Chondrocyte (in vitro differentiated cells): ENCODE measurements at regions not wholly inside any gene's neighbourhood (a gene's known extent, or its start where the extent isn't known, plus 50 kb on each side); places are given as distances from the start of the nearest gene placed in this dataset.
A peak's percentile ranks its signal among the peaks of the same experiment; 100 is the strongest.
"Not testable (repeated sequence)": the region's sequence is repeated elsewhere in the genome, so short reads cannot be mapped to it uniquely, and the experiment has no call there.

Experiments
- DNase-seq: peaks from one replicate; pipeline ENCODE4 v3.0.0; 2021; ENCODE audit warnings: mixed read lengths, low spot score
- H3K27ac Mint-ChIP-seq: one replicate; pipeline ENCODE4 v1.8.0; 2021; ENCODE audit warnings: mild to moderate bottlenecking, moderate library complexity, mixed read lengths; ENCODE audit not compliant: unreplicated experiment
- H3K27me3 Mint-ChIP-seq: 2 replicates; pipeline ENCODE4 v1.8.0; 2021; ENCODE audit warnings: low read depth, mixed read lengths
- H3K36me3 Mint-ChIP-seq: 2 replicates; pipeline ENCODE4 v1.8.0; 2021; ENCODE audit warnings: low read depth, mixed read lengths
- H3K4me1 Mint-ChIP-seq: 2 replicates; pipeline ENCODE4 v1.8.0; 2021; ENCODE audit warnings: low read depth, mild to moderate bottlenecking, mixed read lengths
- H3K4me3 Mint-ChIP-seq: one replicate; pipeline ENCODE4 v1.8.0; 2021; ENCODE audit warnings: mild to moderate bottlenecking, moderate library complexity, mixed read lengths; ENCODE audit not compliant: unreplicated experiment
- H3K9me3 Mint-ChIP-seq: 2 replicates; pipeline ENCODE4 v1.8.0; 2021; ENCODE audit warnings: low read depth, mixed read lengths
- TF ChIP-seq, protein P1 (sequence below): fragments of 200-600 bp; sonication (generic); IDR thresholded peaks from 2 replicates; pipeline ENCODE4 v1.5.0; 2021; ENCODE audit warnings: antibody characterized with exemption, mild to moderate bottlenecking, moderate library complexity

DNA sequence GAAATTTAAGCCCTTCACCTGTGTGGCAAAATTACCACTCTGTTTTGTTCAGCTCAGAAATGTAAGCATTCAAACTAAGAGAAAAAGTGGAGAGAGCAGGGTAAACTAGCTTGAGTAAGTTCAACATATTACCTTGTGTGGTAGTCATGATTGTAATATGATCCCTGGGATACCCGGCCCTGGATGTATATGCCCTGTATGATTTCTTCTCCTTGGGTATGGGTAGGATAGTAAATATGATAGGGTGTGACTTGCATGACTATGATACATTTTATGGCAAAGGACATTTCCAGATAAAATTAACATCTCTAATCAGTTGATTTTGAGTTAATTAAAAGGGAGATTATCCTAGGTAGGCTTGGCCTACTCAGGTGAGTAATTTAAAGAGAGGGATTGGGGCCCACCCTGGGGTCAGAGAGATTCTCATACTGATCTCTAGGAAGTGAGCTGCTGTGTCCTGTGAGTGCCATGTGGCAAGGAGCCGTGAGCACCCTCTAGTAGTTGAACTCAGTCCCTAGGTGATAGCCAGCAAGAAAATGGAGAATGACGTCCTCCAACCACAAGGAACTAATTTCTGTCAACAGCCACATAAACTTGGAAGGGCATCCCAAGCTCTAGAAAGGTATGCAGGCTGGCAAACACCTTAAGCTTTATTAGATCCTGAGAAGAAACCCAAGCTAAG is 62.2 kb upstream of the ANXA1 start:
- DNase-seq = no peak
- no peaks in the 10 kb centered on the region for H3K36me3 Mint-ChIP-seq
- no peaks in the 10 kb centered on the region for H3K9me3 Mint-ChIP-seq
- no peak overlapping the region for H3K27ac Mint-ChIP-seq
- peaks cover 12% of the 10 kb centered on the region for H3K27me3 Mint-ChIP-seq
- TF ChIP-seq, protein P1, sequence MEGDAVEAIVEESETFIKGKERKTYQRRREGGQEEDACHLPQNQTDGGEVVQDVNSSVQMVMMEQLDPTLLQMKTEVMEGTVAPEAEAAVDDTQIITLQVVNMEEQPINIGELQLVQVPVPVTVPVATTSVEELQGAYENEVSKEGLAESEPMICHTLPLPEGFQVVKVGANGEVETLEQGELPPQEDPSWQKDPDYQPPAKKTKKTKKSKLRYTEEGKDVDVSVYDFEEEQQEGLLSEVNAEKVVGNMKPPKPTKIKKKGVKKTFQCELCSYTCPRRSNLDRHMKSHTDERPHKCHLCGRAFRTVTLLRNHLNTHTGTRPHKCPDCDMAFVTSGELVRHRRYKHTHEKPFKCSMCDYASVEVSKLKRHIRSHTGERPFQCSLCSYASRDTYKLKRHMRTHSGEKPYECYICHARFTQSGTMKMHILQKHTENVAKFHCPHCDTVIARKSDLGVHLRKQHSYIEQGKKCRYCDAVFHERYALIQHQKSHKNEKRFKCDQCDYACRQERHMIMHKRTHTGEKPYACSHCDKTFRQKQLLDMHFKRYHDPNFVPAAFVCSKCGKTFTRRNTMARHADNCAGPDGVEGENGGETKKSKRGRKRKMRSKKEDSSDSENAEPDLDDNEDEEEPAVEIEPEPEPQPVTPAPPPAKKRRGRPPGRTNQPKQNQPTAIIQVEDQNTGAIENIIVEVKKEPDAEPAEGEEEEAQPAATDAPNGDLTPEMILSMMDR = no peak
- H3K4me3 Mint-ChIP-seq = no peak overlapping the region
- H3K4me1 Mint-ChIP-seq = no peaks in the 10 kb centered on the region

DNA sequence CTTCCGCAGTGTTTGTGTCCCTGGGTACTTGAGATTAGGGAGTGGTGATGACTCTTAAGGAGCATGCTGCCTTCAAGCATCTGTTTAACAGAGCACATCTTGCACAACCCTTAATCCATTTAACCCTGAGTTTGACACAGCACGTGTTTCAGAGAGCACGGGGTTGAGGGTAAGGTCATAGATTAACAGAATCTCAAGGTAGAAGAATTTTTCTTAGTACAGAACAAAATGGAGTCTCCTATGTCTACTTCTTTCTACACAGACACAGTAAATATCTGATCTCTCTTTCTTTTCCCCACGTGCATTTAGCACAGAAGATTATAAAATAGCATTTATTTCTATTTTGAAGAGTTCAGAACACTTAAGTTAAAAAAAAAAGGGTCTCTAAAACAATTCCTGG is 63.8 kb upstream of the ANXA1 start:
- not testable (repeated sequence) for H3K4me3 Mint-ChIP-seq, H3K27ac Mint-ChIP-seq, H3K9me3 Mint-ChIP-seq, DNase-seq, H3K36me3 Mint-ChIP-seq, H3K4me1 Mint-ChIP-seq
- H3K27me3 Mint-ChIP-seq = peaks cover 23% of the 10 kb centered on the region

DNA sequence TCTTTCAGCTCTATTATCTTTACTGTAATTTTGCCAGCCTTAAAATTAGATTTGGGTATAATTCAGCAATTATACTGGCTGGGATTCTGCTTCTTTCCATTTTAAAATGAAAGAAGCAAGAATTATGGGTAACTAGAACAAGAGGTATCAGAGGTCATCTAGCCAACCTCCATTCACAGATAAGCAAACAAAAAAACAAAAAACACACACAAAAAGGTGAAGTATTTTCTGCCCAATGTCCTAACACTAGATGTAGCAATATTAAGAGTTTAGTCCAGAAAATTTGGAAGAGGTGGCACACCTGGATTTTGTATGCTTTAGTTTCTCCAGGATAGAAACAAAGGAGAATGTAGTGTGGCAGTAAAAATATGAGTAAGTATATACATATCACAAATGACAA is 68.1 kb upstream of the ANXA1 start:
- Mint-ChIP-seq H3K4me3 (no peak overlapping the region), H3K36me3 (no peaks in the 10 kb centered on the region), H3K9me3 (no peaks in the 10 kb centered on the region), H3K27me3 (peaks cover 22% of the 10 kb centered on the region), H3K27ac (no peak overlapping the region), H3K4me1 (peaks cover 13% of the 10 kb centered on the region)
- TF ChIP-seq, protein P1 = no peak
- no peak for DNase-seq

DNA sequence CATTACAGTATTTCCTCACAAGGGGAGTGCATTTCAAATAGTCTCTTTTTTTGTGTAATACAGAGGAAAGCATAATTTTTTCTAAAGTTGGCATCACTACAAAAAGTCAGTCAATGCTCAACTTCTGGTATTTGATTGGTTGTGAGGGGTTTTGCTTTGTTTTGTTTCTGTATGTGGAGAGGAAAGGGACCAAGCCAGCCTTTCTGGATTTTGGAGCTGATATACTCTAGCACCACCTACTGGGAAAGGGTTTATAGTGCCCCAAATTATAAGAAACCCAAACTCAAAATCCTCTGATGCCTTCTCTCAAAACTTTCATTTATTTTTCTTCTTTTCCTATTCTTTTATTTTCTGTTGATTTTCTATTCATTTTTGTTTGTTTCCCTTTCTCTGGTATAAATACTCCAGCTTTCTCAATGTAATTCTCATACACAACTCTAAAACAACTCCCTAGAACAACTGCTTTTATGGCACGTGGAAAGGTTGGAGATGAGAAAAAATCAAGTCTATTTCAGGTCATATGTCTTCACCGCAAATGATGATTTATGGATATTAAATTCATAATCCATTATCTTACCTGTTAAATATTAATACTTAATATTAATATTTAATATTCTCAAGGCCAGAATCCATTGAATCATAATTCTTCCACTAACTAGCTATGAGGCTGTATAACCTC is 69.5 kb upstream of the ANXA1 start:
- no peak overlapping the region for H3K27ac Mint-ChIP-seq
- H3K9me3 Mint-ChIP-seq = no peaks in the 10 kb centered on the region
- no peak for DNase-seq
- TF ChIP-seq, protein P1 = peak; percentile 94
- peaks cover 13% of the 10 kb centered on the region for H3K4me1 Mint-ChIP-seq
- H3K36me3 Mint-ChIP-seq = no peaks in the 10 kb centered on the region
- H3K4me3 Mint-ChIP-seq = no peak overlapping the region
- H3K27me3 Mint-ChIP-seq = peaks cover 22% of the 10 kb centered on the region

DNA sequence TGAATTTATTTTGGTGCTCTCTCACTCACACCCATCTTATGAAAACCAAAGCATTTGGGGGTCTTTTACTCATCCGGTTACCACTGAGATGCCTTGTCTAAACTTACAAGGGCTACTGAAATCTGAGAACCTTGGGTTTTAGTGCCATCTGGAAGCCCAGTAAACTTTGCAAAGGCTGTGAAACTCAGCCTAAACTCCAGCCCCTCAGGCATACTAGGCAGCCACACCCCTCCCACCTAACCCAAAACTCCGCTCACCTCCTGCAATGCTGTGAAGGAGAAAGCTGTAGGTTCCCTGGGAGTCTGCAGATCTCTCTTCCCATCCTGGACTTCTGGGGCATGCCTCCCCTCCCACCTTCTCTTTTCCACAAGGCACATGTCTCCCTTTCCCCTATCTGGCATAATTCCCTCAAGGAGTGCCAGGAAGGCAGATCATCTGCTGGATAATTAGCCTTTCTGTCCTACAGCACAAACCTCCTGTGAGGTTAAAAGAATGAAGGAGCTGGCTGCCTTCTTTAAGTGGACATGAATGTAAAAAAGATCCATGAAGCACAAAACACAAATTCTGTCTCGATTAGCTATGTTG is 71.5 kb upstream of the ANXA1 start:
- Mint-ChIP-seq H3K36me3 (no peaks in the 10 kb centered on the region), H3K27ac (no peak overlapping the region), H3K4me3 (no peak overlapping the region), H3K9me3 (no peaks in the 10 kb centered on the region), H3K4me1 (peaks cover 13% of the 10 kb centered on the region), H3K27me3 (peaks cover 17% of the 10 kb centered on the region)
- TF ChIP-seq, protein P1 = no peak
- no peak for DNase-seq
